GM18867 (cell line): ENCODE measurements at regions not wholly inside any gene's neighbourhood (a gene's known extent, or its start where the extent isn't known, plus 50 kb on each side); places are given as distances from the start of the nearest gene placed in this dataset.
"Not testable (repeated sequence)": the region's sequence is repeated elsewhere in the genome, so short reads cannot be mapped to it uniquely, and the experiment has no call there.

Experiments used
- ATAC-seq: cut with Tn5 transposase; IDR thresholded peaks from one replicate; pipeline ENCODE4 v1.9.1; 2021; ENCODE audit warnings: mild to moderate bottlenecking, moderate library complexity; ENCODE audit not compliant: unreplicated experiment

GRCh38 chr10:35838054-35838453 lies 196.0 kb upstream of the FZD8 start:
- ATAC-seq, result no peak

GRCh38 chr10:35835545-35835944 lies 193.4 kb upstream of the FZD8 start:
- ATAC-seq, result peak; percentile 68

GRCh38 chr10:35834877-35835494 lies 192.9 kb upstream of the FZD8 start:
- ATAC-seq, result no peak

GRCh38 chr10:35827783-35828182 lies 185.7 kb upstream of the FZD8 start:
- no peak for ATAC-seq

GRCh38 chr10:35824704-35825103 lies 182.6 kb upstream of the FZD8 start:
- no peak for ATAC-seq

- peak; percentile 36 for ATAC-seq
Measured at GRCh38 chr10:35822316-35822715, 180.2 kb upstream of the FZD8 start.

GRCh38 chr10:35821339-35821911 lies 179.3 kb upstream of the FZD8 start:
- ATAC-seq, result peak; percentile 92

GRCh38 chr10:35819736-35820135 lies 177.6 kb upstream of the FZD8 start:
- ATAC-seq, result no peak

- no peak for ATAC-seq
Measured at GRCh38 chr10:35819011-35819410, 176.9 kb upstream of the FZD8 start.

- ATAC-seq, result not testable (repeated sequence)
Measured at GRCh38 chr10:35817109-35817508, 175.0 kb upstream of the FZD8 start.

- ATAC-seq, result no peak
Measured at GRCh38 chr10:35813219-35813618, 171.1 kb upstream of the FZD8 start.

GRCh38 chr10:35808344-35808743 lies 166.2 kb upstream of the FZD8 start:
- ATAC-seq, result no peak

GRCh38 chr10:35803046-35803445 lies 160.9 kb upstream of the FZD8 start:
- ATAC-seq, result no peak

- no peak for ATAC-seq
Measured at GRCh38 chr10:35797187-35797586, 155.1 kb upstream of the FZD8 start.

GRCh38 chr10:35795131-35795824 lies 153.2 kb upstream of the FZD8 start:
- ATAC-seq, result no peak

- no peak for ATAC-seq
Measured at GRCh38 chr10:35794703-35795102, 152.6 kb upstream of the FZD8 start.

- ATAC-seq, result no peak
Measured at GRCh38 chr10:35792291-35792690, 150.2 kb upstream of the FZD8 start.

GRCh38 chr10:35789996-35790395 lies 147.9 kb upstream of the FZD8 start:
- no peak for ATAC-seq

- no peak for ATAC-seq
Measured at GRCh38 chr10:35784751-35785150, 142.7 kb upstream of the FZD8 start.

GRCh38 chr10:35783305-35783838 lies 141.3 kb upstream of the FZD8 start:
- ATAC-seq, result no peak

GRCh38 chr10:35781643-35782035 lies 139.5 kb upstream of the FZD8 start:
- ATAC-seq, result no peak

- ATAC-seq, result no peak
Measured at GRCh38 chr10:35780970-35781642, 139.0 kb upstream of the FZD8 start.
